Ovary (tissue), 7 donors: ENCODE measurements at regions not wholly inside any gene's neighbourhood (a gene's known extent, or its start where the extent isn't known, plus 50 kb on each side); places are given as distances from the start of the nearest gene placed in this dataset.

Source experiments
- DNase-seq, 5 donors: peaks; one replicate each; pipeline ENCODE4 v3.0.0-alpha.2; 2019 to 2020
- H3K27ac ChIP-seq, 2 donors: fragments of 200-600 bp; one replicate each; pipeline versions ENCODE4 v1.5.1 to v1.8.0; 2019 to 2022
- H3K27me3 ChIP-seq: fragments of 200-600 bp; one replicate; pipeline ENCODE4 v1.8.0; 2022
- H3K36me3 ChIP-seq: fragments of 200-600 bp; sonication (generic); one replicate; pipeline ENCODE4 v1.5.1; 2019
- H3K4me1 ChIP-seq: one replicate; pipeline ENCODE4 v1.8.1; 2013; ENCODE audit warnings: mild to moderate bottlenecking, moderate library complexity; ENCODE audit not compliant: insufficient read depth
- H3K4me3 ChIP-seq: fragments of 200-600 bp; sonication (generic); one replicate; pipeline ENCODE4 v1.5.1; 2017
- H3K9me3 ChIP-seq, 2 donors: fragments of 200-600 bp in 1 of 2; sonication (generic) in 1 of 2; one replicate each; pipeline versions ENCODE4 v1.5.1 to v1.8.1; 2013 to 2019; ENCODE audit warnings: mild to moderate bottlenecking in 1 of 2, moderate library complexity in 1 of 2
- CTCF ChIP-seq, 3 donors: fragments of 450-650 bp in 2 of 3; fragments of 200-600 bp in 1 of 3; IDR thresholded peaks; one replicate each; pipeline versions ENCODE4 v1.5.1 to v1.8.0; 2016 to 2022; ENCODE audit warnings: antibody characterized with exemption in 3 of 3, mild to moderate bottlenecking in 1 of 3
- EP300 ChIP-seq: sonication (generic); formaldehyde crosslinking; IDR thresholded peaks from one replicate; pipeline ENCODE4 v1.6.1; 2017; ENCODE audit warnings: antibody characterized with exemption
- POLR2A ChIP-seq: fragments of 450-650 bp; IDR thresholded peaks from one replicate; pipeline ENCODE4 v1.6.1; 2017; ENCODE audit warnings: antibody characterized with exemption, mild to moderate bottlenecking, moderate library complexity
- WGBS, 3 donors: extraction: QIAGEN DNeasy Blood & Tissue Kit in 1 of 3; methylation state at CpG; one replicate each; pipeline versions ENCODE4 v1.1.5 to v1.1.7; 2013 to 2017; 5-methylcytosine and 5-hydroxymethylcytosine counted together
- intact Hi-C, 4 donors: fragments of 100-400 bp; cut with DNase I; formaldehyde crosslinking; loops; one replicate each; pipeline versions ENCODE4 v1.11.0 to v1.15.1; 2022 to 2023
- donor health status: DM: no; HTN: no; CAD: no; lungs with moderate emphysema.
- donor health status: DM: no; HTN: no; CAD: no.
- donor health status: Bipolar disorder and iron deficiency.
- donor health status: DM: no; HTN: no; CAD: no.
- donor health status: DM: yes; HTN: yes; CAD: no.

GRCh38 chr2:8438996-8439395, 242.9 kb upstream of the ID2 start:
- Histone ChIP-seq H3K36me3 (no peaks in the 10 kb centered on the region), H3K4me1 (no peaks in the 10 kb centered on the region), H3K9me3 (no peaks in the 10 kb centered on the region), H3K4me3 (no peak overlapping the region), H3K27me3 (no peaks in the 10 kb centered on the region), H3K27ac (no peak overlapping the region)
- TF ChIP-seq EP300, result no peak
- no peak for TF ChIP-seq POLR2A
- TF ChIP-seq CTCF (IDR thresholded peaks at IDR 0.05), result no peak
- no peak for DNase-seq
- intact Hi-C loops, result no loop called here
- 84 to 95% (median 94%) methylated on average over 7 of the region's 7 CpGs for WGBS, 3 donors

- H3K9me3 ChIP-seq, result no peaks in the 10 kb centered on the region
- H3K27ac ChIP-seq, result no peak overlapping the region
- no peaks in the 10 kb centered on the region for H3K27me3 ChIP-seq
- no peak overlapping the region for H3K4me3 ChIP-seq
- DNase-seq, result no peak
- intact Hi-C loops, result no loop called here
- TF ChIP-seq POLR2A, result no peak
- H3K36me3 ChIP-seq, result no peaks in the 10 kb centered on the region
- H3K4me1 ChIP-seq, result no peaks in the 10 kb centered on the region
- 80 to 91% (median 85%) methylated on average over 12 of the region's 12 CpGs for WGBS, 3 donors
These were observed 241.7 kb upstream of the ID2 start for GRCh38 chr2:8440029-8440778.

GRCh38 chr2:8441371-8441770, 240.5 kb upstream of the ID2 start:
- no peaks in the 10 kb centered on the region for H3K9me3 ChIP-seq
- no peak overlapping the region for H3K4me3 ChIP-seq
- no peak overlapping the region for H3K27ac ChIP-seq
- intact Hi-C loops, result no loop called here
- 87 to 89% (median 88%) methylated on average over 12 of the region's 12 CpGs for WGBS, 3 donors
- no peaks in the 10 kb centered on the region for H3K36me3 ChIP-seq
- no peak for DNase-seq
- H3K4me1 ChIP-seq, result no peaks in the 10 kb centered on the region
- H3K27me3 ChIP-seq, result no peaks in the 10 kb centered on the region
- TF ChIP-seq POLR2A, result no peak
- no peak for TF ChIP-seq CTCF (IDR thresholded peaks at IDR 0.05)
- no peak for TF ChIP-seq EP300

- H3K27me3 ChIP-seq, result no peaks in the 10 kb centered on the region
- H3K9me3 ChIP-seq, result no peaks in the 10 kb centered on the region
- DNase-seq, result no peak
- peaks cover 2% of the 10 kb centered on the region for H3K4me1 ChIP-seq
- WGBS, 3 donors, result 71 to 79% (median 75%) methylated on average over 2 of the region's 2 CpGs
- intact Hi-C loops, result no loop called here
- H3K27ac ChIP-seq, result no peak overlapping the region
- TF ChIP-seq EP300 (no peak), POLR2A (no peak), CTCF (IDR thresholded peaks at IDR 0.05) (no peak)
- no peak overlapping the region for H3K4me3 ChIP-seq
- no peaks in the 10 kb centered on the region for H3K36me3 ChIP-seq
These were observed 239.9 kb upstream of the ID2 start for GRCh38 chr2:8441986-8442385.

- H3K4me3 ChIP-seq, result no peak overlapping the region
- H3K27ac ChIP-seq, result no peak overlapping the region
- intact Hi-C loops, result no loop called here
- 52 to 55% (median 53%) methylated on average over 4 of the region's 4 CpGs for WGBS, 3 donors
- no peaks in the 10 kb centered on the region for H3K36me3 ChIP-seq
- TF ChIP-seq EP300 (no peak), POLR2A (no peak), CTCF (IDR thresholded peaks at IDR 0.05) (no peak)
- no peak for DNase-seq
- no peaks in the 10 kb centered on the region for H3K27me3 ChIP-seq
- no peaks in the 10 kb centered on the region for H3K9me3 ChIP-seq
- H3K4me1 ChIP-seq, result peaks cover 2% of the 10 kb centered on the region
These were observed 238.9 kb upstream of the ID2 start for GRCh38 chr2:8442833-8443486.
